Neural cell (in vitro differentiated cells): ENCODE measurements at regions not wholly inside any gene's neighbourhood (a gene's known extent, or its start where the extent isn't known, plus 50 kb on each side); places are given as distances from the start of the nearest gene placed in this dataset.

ENCODE experiments used
- H2AFZ ChIP-seq: fragments of 200-600, 300-800 bp; sonication (generic), shearing (Covaris generic); 2 replicates; pipeline ENCODE4 v1.6.0; 2014; ENCODE audit warnings: low read depth, mild to moderate bottlenecking, antibody characterized with exemption, low read length, moderate library complexity
- H3F3A ChIP-seq: fragments of 200-600 bp; shearing (Covaris generic); 2 replicates; pipeline ENCODE4 v1.6.1; 2016; ENCODE audit warnings: mild to moderate bottlenecking, moderate library complexity, mixed read lengths, antibody characterized with exemption, low read length; ENCODE audit not compliant: insufficient read depth, poor library complexity, severe bottlenecking
- H3K27ac ChIP-seq: fragments of 200-600, 300-800 bp; sonication (generic), shearing (Covaris generic); 2 replicates; pipeline ENCODE4 v1.5.1; 2014; ENCODE audit warnings: mild to moderate bottlenecking, low read length, moderate library complexity
- H3K27me3 ChIP-seq: fragments of 300-800, 200-600 bp; sonication (generic), shearing (Covaris generic); 2 replicates; pipeline ENCODE4 v1.6.0; 2014; ENCODE audit warnings: mild to moderate bottlenecking, low read depth, low read length, moderate library complexity; ENCODE audit not compliant: insufficient read depth
- H3K36me3 ChIP-seq: fragments of 300-800, 200-600 bp; sonication (generic), shearing (Covaris generic); 2 replicates; pipeline ENCODE4 v1.5.1; 2014; ENCODE audit warnings: mild to moderate bottlenecking, antibody characterized with exemption, low read length, moderate library complexity; ENCODE audit not compliant: insufficient read depth
- H3K4me2 ChIP-seq: fragments of 300-800, 200-600 bp; sonication (generic), shearing (Covaris generic); 2 replicates; pipeline ENCODE4 v1.6.0; 2014; ENCODE audit warnings: mild to moderate bottlenecking, low read length
- H3K4me3 ChIP-seq: fragments of 300-800, 200-600 bp; sonication (generic), shearing (Covaris generic); 2 replicates; pipeline ENCODE4 v1.5.1; 2014; ENCODE audit warnings: mild to moderate bottlenecking, low read length, moderate library complexity
- H3K79me2 ChIP-seq: fragments of 200-600 bp; shearing (Covaris generic); replicated peaks from 2 replicates; pipeline ENCODE4 v1.6.0; 2014; ENCODE audit warnings: mild to moderate bottlenecking, low read length, moderate library complexity; ENCODE audit not compliant: insufficient read depth
- H3K9ac ChIP-seq: fragments of 300-800, 200-600 bp; sonication (generic), shearing (Covaris generic); 2 replicates; pipeline ENCODE4 v1.6.1; 2016; ENCODE audit warnings: mild to moderate bottlenecking, low read length, mixed read lengths
- H3K9me2 ChIP-seq: fragments of 200-600 bp; shearing (Covaris generic); 2 replicates; pipeline ENCODE4 v1.6.1; 2016; ENCODE audit warnings: mild to moderate bottlenecking, low read length, mixed read lengths; ENCODE audit not compliant: insufficient read depth
- H3K9me3 ChIP-seq: fragments of 200-600, 300-800 bp; sonication (generic), shearing (Covaris generic); 2 replicates; pipeline ENCODE4 v1.6.1; 2016; ENCODE audit warnings: mild to moderate bottlenecking, mixed run types, low read length, moderate library complexity, mixed read lengths
- H4K20me1 ChIP-seq: fragments of 200-600 bp; shearing (Covaris generic); 2 replicates; pipeline ENCODE4 v1.6.1; 2016; ENCODE audit warnings: mild to moderate bottlenecking, mixed run types; ENCODE audit not compliant: insufficient read depth
- EP300 ChIP-seq: fragments of 450-650 bp; conservative IDR thresholded peaks from 2 replicates; pipeline ENCODE4 v1.6.1; 2014; ENCODE audit warnings: antibody characterized with exemption, mild to moderate bottlenecking, moderate library complexity; ENCODE audit not compliant: poor library complexity, severe bottlenecking
- EZH2 ChIP-seq: fragments of 200-600, 300-800 bp; shearing (Covaris generic), sonication (generic); IDR thresholded peaks from 2 replicates; pipeline ENCODE4 v1.6.1; 2014; ENCODE audit warnings: antibody characterized with exemption, low read length, borderline replicate concordance, mild to moderate bottlenecking; ENCODE audit not compliant: insufficient read depth, poor library complexity, severe bottlenecking
- MXI1 ChIP-seq: fragments of 450-650 bp; conservative IDR thresholded peaks from 2 replicates; pipeline ENCODE4 v1.6.1; 2014; ENCODE audit warnings: antibody characterized with exemption, mild to moderate bottlenecking; ENCODE audit not compliant: poor library complexity, severe bottlenecking
- POLR2AphosphoS5 ChIP-seq: IDR thresholded peaks from 2 replicates; pipeline ENCODE4 v1.6.1; 2012
- RAD21 ChIP-seq: fragments of 450-650 bp; conservative IDR thresholded peaks from 2 replicates; pipeline ENCODE4 v1.6.1; 2014; ENCODE audit warnings: antibody characterized with exemption, mild to moderate bottlenecking, moderate library complexity
- SMC3 ChIP-seq: fragments of 450-650 bp; conservative IDR thresholded peaks from 2 replicates; pipeline ENCODE4 v1.6.1; 2014; ENCODE audit warnings: antibody characterized with exemption, mild to moderate bottlenecking, moderate library complexity; ENCODE audit not compliant: poor library complexity
- TAF1 ChIP-seq: IDR thresholded peaks from 2 replicates; pipeline ENCODE4 v1.6.1; 2012; ENCODE audit warnings: low read depth
- TF ChIP-seq, protein P1 (sequence below): IDR thresholded peaks from 2 replicates; pipeline ENCODE4 v1.6.1; 2012; ENCODE audit warnings: borderline replicate concordance
- TF ChIP-seq, protein P2 (sequence below): fragments of 450-650 bp; IDR thresholded peaks from 2 replicates; pipeline ENCODE4 v1.5.1; 2014; ENCODE audit warnings: antibody characterized with exemption, mild to moderate bottlenecking, moderate library complexity; ENCODE audit not compliant: poor library complexity, severe bottlenecking

DNA sequence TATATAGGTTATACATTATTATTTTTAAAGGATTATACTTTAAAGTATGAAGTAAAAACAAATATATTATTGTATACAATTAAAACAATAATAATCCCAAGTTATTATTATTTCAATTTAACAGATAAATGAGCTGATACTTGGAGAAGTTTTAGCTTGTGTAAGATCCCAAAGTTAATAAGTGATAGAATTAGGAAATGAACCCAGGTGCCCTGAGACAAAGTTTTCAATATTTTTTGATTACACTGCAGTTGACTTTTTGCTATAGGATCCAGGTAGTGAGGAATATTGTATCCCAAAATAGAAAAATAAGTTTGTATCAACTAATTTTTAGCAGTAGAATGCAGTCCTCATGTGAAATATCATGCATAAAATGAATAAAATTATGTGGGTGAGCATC, 543.2 kb upstream of the ZNF608 start:
- Histone ChIP-seq H3K4me3 (no peak overlapping the region), H3K27me3 (no peaks in the 10 kb centered on the region), H3K9ac (no peak overlapping the region), H3F3A (no peaks in the 10 kb centered on the region), H3K9me2 (no peaks in the 10 kb centered on the region), H2AFZ (no peak overlapping the region), H4K20me1 (no peaks in the 10 kb centered on the region), H3K4me2 (no peak overlapping the region), H3K27ac (no peak overlapping the region), H3K9me3 (no peaks in the 10 kb centered on the region), H3K79me2 (no peaks in the 10 kb centered on the region), H3K36me3 (no peaks in the 10 kb centered on the region)
- TF ChIP-seq EZH2, result no peak
- TF ChIP-seq, protein P1, sequence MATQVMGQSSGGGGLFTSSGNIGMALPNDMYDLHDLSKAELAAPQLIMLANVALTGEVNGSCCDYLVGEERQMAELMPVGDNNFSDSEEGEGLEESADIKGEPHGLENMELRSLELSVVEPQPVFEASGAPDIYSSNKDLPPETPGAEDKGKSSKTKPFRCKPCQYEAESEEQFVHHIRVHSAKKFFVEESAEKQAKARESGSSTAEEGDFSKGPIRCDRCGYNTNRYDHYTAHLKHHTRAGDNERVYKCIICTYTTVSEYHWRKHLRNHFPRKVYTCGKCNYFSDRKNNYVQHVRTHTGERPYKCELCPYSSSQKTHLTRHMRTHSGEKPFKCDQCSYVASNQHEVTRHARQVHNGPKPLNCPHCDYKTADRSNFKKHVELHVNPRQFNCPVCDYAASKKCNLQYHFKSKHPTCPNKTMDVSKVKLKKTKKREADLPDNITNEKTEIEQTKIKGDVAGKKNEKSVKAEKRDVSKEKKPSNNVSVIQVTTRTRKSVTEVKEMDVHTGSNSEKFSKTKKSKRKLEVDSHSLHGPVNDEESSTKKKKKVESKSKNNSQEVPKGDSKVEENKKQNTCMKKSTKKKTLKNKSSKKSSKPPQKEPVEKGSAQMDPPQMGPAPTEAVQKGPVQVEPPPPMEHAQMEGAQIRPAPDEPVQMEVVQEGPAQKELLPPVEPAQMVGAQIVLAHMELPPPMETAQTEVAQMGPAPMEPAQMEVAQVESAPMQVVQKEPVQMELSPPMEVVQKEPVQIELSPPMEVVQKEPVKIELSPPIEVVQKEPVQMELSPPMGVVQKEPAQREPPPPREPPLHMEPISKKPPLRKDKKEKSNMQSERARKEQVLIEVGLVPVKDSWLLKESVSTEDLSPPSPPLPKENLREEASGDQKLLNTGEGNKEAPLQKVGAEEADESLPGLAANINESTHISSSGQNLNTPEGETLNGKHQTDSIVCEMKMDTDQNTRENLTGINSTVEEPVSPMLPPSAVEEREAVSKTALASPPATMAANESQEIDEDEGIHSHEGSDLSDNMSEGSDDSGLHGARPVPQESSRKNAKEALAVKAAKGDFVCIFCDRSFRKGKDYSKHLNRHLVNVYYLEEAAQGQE, result no peak
- TF ChIP-seq EP300, result no peak
- TF ChIP-seq SMC3, result no peak
- TF ChIP-seq, protein P2, sequence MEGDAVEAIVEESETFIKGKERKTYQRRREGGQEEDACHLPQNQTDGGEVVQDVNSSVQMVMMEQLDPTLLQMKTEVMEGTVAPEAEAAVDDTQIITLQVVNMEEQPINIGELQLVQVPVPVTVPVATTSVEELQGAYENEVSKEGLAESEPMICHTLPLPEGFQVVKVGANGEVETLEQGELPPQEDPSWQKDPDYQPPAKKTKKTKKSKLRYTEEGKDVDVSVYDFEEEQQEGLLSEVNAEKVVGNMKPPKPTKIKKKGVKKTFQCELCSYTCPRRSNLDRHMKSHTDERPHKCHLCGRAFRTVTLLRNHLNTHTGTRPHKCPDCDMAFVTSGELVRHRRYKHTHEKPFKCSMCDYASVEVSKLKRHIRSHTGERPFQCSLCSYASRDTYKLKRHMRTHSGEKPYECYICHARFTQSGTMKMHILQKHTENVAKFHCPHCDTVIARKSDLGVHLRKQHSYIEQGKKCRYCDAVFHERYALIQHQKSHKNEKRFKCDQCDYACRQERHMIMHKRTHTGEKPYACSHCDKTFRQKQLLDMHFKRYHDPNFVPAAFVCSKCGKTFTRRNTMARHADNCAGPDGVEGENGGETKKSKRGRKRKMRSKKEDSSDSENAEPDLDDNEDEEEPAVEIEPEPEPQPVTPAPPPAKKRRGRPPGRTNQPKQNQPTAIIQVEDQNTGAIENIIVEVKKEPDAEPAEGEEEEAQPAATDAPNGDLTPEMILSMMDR, result no peak
- TF ChIP-seq RAD21, result no peak
- no peak for TF ChIP-seq MXI1
- no peak for TF ChIP-seq TAF1
- no peak for TF ChIP-seq POLR2AphosphoS5

DNA sequence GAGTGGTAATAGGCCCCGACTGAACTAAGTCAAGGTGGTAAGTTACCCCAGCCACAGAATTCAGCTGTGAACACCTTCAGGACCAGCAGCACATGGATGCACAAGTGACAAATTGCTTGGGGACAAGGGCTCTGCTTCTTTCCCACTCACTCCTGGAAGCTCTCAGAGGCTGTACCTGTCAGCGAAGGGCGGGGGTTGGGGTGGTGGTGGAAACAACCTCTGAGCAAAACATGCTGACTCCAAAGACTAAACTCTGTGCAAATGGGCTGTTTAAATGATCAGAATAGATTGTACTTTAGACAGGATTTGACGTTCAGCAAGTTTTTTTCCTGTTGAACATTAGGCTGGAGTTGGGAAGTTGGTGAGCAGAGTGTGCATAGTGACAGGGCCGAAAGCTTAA, 544.5 kb upstream of the ZNF608 start:
- no peak overlapping the region for H2AFZ ChIP-seq
- H3K9me2 ChIP-seq, result no peaks in the 10 kb centered on the region
- TF ChIP-seq TAF1, result no peak
- TF ChIP-seq EP300, result no peak
- TF ChIP-seq, protein P2, result no peak
- no peak for TF ChIP-seq POLR2AphosphoS5
- no peak for TF ChIP-seq MXI1
- no peak for TF ChIP-seq EZH2
- TF ChIP-seq RAD21, result no peak
- TF ChIP-seq, protein P1, result no peak

More for the DNA sequence above, 544.5 kb upstream of the ZNF608 start:
- no peaks in the 10 kb centered on the region for H4K20me1 ChIP-seq
- no peaks in the 10 kb centered on the region for H3K79me2 ChIP-seq
- no peak overlapping the region for H3K4me3 ChIP-seq
- no peaks in the 10 kb centered on the region for H3K27me3 ChIP-seq
- H3K36me3 ChIP-seq, result no peaks in the 10 kb centered on the region
- H3K9me3 ChIP-seq, result no peaks in the 10 kb centered on the region
- H3F3A ChIP-seq, result no peaks in the 10 kb centered on the region
- H3K9ac ChIP-seq, result no peak overlapping the region
- H3K27ac ChIP-seq, result no peak overlapping the region
- no peak overlapping the region for H3K4me2 ChIP-seq
